HCT116 (cell line): ENCODE measurements at regions not wholly inside any gene's neighbourhood (a gene's known extent, or its start where the extent isn't known, plus 50 kb on each side); places are given as distances from the start of the nearest gene placed in this dataset.

Experiments
- ATAC-seq: fragments of 200-7000 bp; cut with Tn5 transposase; 2 replicates; pipeline ENCODE4 v1.9.1; 2020; ENCODE audit warnings: mild to moderate bottlenecking, moderate library complexity
- BruUV-seq: library from RNA; stranded (reverse); fragments of 400-500 nt; replicated peaks from 2 replicates; lab custom pipeline; 2021; lab: Mats Ljungman, UMichigan
- CTCF ChIA-PET: fragments of 300-600 bp; sonication (Branson Sonifier 250); formaldehyde crosslinking; loops from one replicate; lab custom pipeline; 2021; ENCODE audit warnings: antibody characterized with exemption; lab: Charles Lee
- POLR2A ChIA-PET: fragments of 300-600, 350-600 bp; sonication (Branson Sonifier 250); formaldehyde crosslinking; loops from one replicate; lab custom pipeline; 2021; ENCODE audit warnings: antibody characterized with exemption; lab: Charles Lee
- RAD21 ChIA-PET, 2 experiments: fragments of 300-600 bp; sonication (Branson Sonifier 250); formaldehyde crosslinking; loops; one replicate each; lab custom pipeline; 2023; ENCODE audit warnings: low total read pairs in 2 of 2; ENCODE audit not compliant: uncharacterized antibody in 2 of 2, unreplicated experiment in 2 of 2, low non-redundant PET in 1 of 2; lab: Charles Lee
- DNase-seq: peaks from one replicate; pipeline ENCODE4 v3.0.0-alpha.2; 2010; ENCODE audit warnings: low read depth, low spot score
- H2AFZ ChIP-seq: fragments of 200-600 bp; shearing (Covaris generic), sonication (generic); 2 replicates; pipeline ENCODE4 v1.6.1; 2017; ENCODE audit warnings: low read depth, mixed run types, mixed read lengths, antibody characterized with exemption, low read length; ENCODE audit not compliant: poor library complexity, severe bottlenecking
- H3K27ac ChIP-seq: 2 replicates; pipeline ENCODE4 v1.5.1; 2012; ENCODE audit warnings: low read depth, low read length
- H3K27me3 ChIP-seq: fragments of 200-600 bp; sonication (generic); 2 replicates; pipeline ENCODE4 v1.6.1; 2016; ENCODE audit warnings: mixed run types, low read length, mixed read lengths; ENCODE audit not compliant: insufficient read depth
- H3K36me3 ChIP-seq, 2 experiments: fragments of 200-500 bp in 1 of 2; fragments of 200-600 bp in 1 of 2; sonication (Bioruptor generic) in 1 of 2; sonication (generic) in 1 of 2; 2 replicates each; pipeline versions ENCODE4 v1.5.1 to v1.6.1; 2014 to 2016; ENCODE audit warnings: low read length in 2 of 2, inconsistent platforms in 1 of 2, mixed read lengths in 1 of 2, mixed run types in 1 of 2; ENCODE audit not compliant: insufficient read depth in 2 of 2, control insufficient read depth in 1 of 2
- H3K4me1 ChIP-seq, 2 experiments: fragments of 200-600 bp in 1 of 2; sonication (generic) in 1 of 2; 2 replicates each; pipeline versions ENCODE4 v1.5.1 to v1.6.1; 2012 to 2017; ENCODE audit warnings: low read length in 2 of 2, inconsistent platforms in 1 of 2, mild to moderate bottlenecking in 1 of 2, mixed read lengths in 1 of 2, mixed run types in 1 of 2, moderate library complexity in 1 of 2; ENCODE audit not compliant: insufficient read depth in 2 of 2, control insufficient read depth in 1 of 2
- H3K4me2 ChIP-seq: fragments of 200-600 bp; sonication (generic); 2 replicates; pipeline ENCODE4 v1.6.1; 2017; ENCODE audit warnings: mixed run types, low read length, mixed read lengths
- H3K4me3 ChIP-seq, 2 experiments: fragments of 200-600 bp in 1 of 2; sonication (generic) in 1 of 2; replicated peaks in 1 of 2; 2 replicates each; pipeline ENCODE4 v1.5.1; 2011 to 2016; ENCODE audit warnings: low read length in 2 of 2, control low read depth in 1 of 2, low read depth in 1 of 2, mild to moderate bottlenecking in 1 of 2, mixed read lengths in 1 of 2, mixed run types in 1 of 2
- H3K79me2 ChIP-seq: fragments of 200-600 bp; sonication (generic); 2 replicates; pipeline ENCODE4 v1.6.1; 2017; ENCODE audit warnings: mild to moderate bottlenecking, mixed run types, low read length, moderate library complexity, mixed read lengths; ENCODE audit not compliant: insufficient read depth
- H3K9ac ChIP-seq: fragments of 200-600 bp; sonication (generic); 2 replicates; pipeline ENCODE4 v1.6.1; 2016; ENCODE audit warnings: low read length, mixed read lengths
- H3K9me2 ChIP-seq: fragments of 200-600 bp; sonication (generic), shearing (Covaris generic); 2 replicates; pipeline ENCODE4 v1.6.1; 2017; ENCODE audit warnings: mixed run types, mild to moderate bottlenecking, moderate library complexity; ENCODE audit not compliant: insufficient read depth
- H3K9me3 ChIP-seq, 2 experiments: fragments of 200-500 bp in 1 of 2; fragments of 200-600 bp in 1 of 2; sonication (Bioruptor generic) in 1 of 2; sonication (generic) in 1 of 2; 2 replicates each; pipeline ENCODE4 v1.6.1; 2014 to 2017; ENCODE audit warnings: low read length in 2 of 2, mixed read lengths in 2 of 2, inconsistent platforms in 1 of 2, low read depth in 1 of 2, mild to moderate bottlenecking in 1 of 2, mixed run types in 1 of 2, moderate library complexity in 1 of 2; ENCODE audit not compliant: control insufficient read depth in 1 of 2, insufficient read depth in 1 of 2
- H4K20me1 ChIP-seq: fragments of 200-600 bp; sonication (generic), shearing (Covaris generic); 2 replicates; pipeline ENCODE4 v1.6.1; 2017; ENCODE audit warnings: mixed run types, mild to moderate bottlenecking, moderate library complexity; ENCODE audit not compliant: insufficient read depth
- CBX3 ChIP-seq: IDR thresholded peaks from 2 replicates; pipeline ENCODE4 v1.6.1; 2012; ENCODE audit warnings: low read depth
- EGR1 ChIP-seq: IDR thresholded peaks from 2 replicates; pipeline ENCODE4 v1.6.1; 2012; ENCODE audit warnings: low read depth
- EZH2 ChIP-seq: fragments of 200-600 bp; sonication (generic); IDR thresholded peaks from 2 replicates; pipeline ENCODE4 v1.6.1; 2017; ENCODE audit warnings: antibody characterized with exemption, mixed run types
- FOSL1 ChIP-seq: IDR thresholded peaks from 2 replicates; pipeline ENCODE4 v1.6.1; 2012; ENCODE audit warnings: low read depth
- POLR2A ChIP-seq: IDR thresholded peaks from 2 replicates; pipeline ENCODE4 v1.7.0; 2011; ENCODE audit warnings: borderline replicate concordance; ENCODE audit not compliant: insufficient read depth, insufficient read length; ENCODE audit errors: extremely low read depth
- RAD21 ChIP-seq: IDR thresholded peaks from 2 replicates; pipeline ENCODE4 v1.6.1; 2012; ENCODE audit warnings: low read depth, mild to moderate bottlenecking
- SRF ChIP-seq: IDR thresholded peaks from 2 replicates; pipeline ENCODE4 v1.6.1; 2012; ENCODE audit warnings: low read depth
- TCF7L2 ChIP-seq: IDR thresholded peaks from 2 replicates; pipeline ENCODE4 v1.7.0; 2011; ENCODE audit warnings: borderline replicate concordance, inconsistent platforms; ENCODE audit not compliant: insufficient read depth, insufficient read length; ENCODE audit errors: extremely low read depth
- YY1 ChIP-seq: IDR thresholded peaks from 2 replicates; pipeline ENCODE4 v1.6.1; 2011; ENCODE audit warnings: low read length, low read depth, moderate library complexity, mild to moderate bottlenecking; ENCODE audit not compliant: insufficient replicate concordance; ENCODE audit errors: extremely low read depth
- ZNF274 ChIP-seq: fragments of 200-500 bp; sonication (Bioruptor generic); IDR thresholded peaks from 2 replicates; pipeline ENCODE4 v1.6.1; 2014; ENCODE audit warnings: mild to moderate bottlenecking, low read depth, low read length, inconsistent platforms
- intact Hi-C: fragments of 100-400 bp; cut with micrococcal nuclease; formaldehyde crosslinking; loops from 2 replicates; pipeline ENCODE4 v1.10.0; 2022
- TF ChIP-seq, protein P1 (sequence below): IDR thresholded peaks from 2 replicates; pipeline ENCODE4 v1.6.1; 2012; ENCODE audit warnings: low read depth
- TF ChIP-seq, protein P2 (sequence below), 3 experiments: fragments of 200-600 bp in 1 of 3; sonication (generic) in 1 of 3; IDR thresholded peaks in 2 of 3; conservative IDR thresholded peaks in 1 of 3; 2 replicates each; pipeline ENCODE4 v1.5.1; 2012 to 2017; ENCODE audit warnings: low read depth in 2 of 3, low read length in 2 of 3, antibody characterized with exemption in 1 of 3, borderline replicate concordance in 1 of 3, control low read depth in 1 of 3, mild to moderate bottlenecking in 1 of 3, mixed read lengths in 1 of 3, mixed run types in 1 of 3, moderate library complexity in 1 of 3; ENCODE audit not compliant: insufficient read depth in 1 of 3
- TF ChIP-seq, protein P3 (sequence below): IDR thresholded peaks from 2 replicates; pipeline ENCODE4 v1.6.1; 2012

DNA sequence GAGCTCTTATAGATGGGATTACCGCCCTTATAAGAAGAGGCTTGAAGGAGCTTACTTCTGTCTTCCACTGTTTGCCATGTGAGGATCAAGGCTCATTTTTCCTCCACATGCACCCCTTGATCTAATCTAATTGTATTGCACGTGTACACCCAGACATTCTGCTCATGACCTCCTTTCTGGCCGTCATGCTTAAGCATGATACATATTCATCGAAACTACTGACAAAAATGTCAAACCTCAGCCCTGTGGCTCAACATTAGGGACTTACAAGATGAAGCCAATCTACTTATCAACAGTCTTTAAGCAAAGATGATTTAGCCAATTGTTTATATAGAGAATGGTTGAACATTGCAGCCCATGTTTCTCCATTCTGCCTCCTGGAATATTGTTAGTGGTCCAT lies 127.6 kb downstream of the XCL2 start:
- H3K9me2 ChIP-seq = no peaks in the 10 kb centered on the region
- no peaks in the 10 kb centered on the region for H3K79me2 ChIP-seq
- no peak overlapping the region for H3K4me3 ChIP-seq
- no peaks in the 10 kb centered on the region for H3K27me3 ChIP-seq
- H3K4me2 ChIP-seq = no peak overlapping the region
- ATAC-seq (no peak), DNase-seq (no peak)
- POLR2A ChIA-PET = no interaction called here
- no peak overlapping the region for H2AFZ ChIP-seq
- H3K9ac ChIP-seq = no peak overlapping the region
- peaks cover 10 to 19% of the 10 kb centered on the region in 2 experiments for H3K4me1 ChIP-seq
- H3K27ac ChIP-seq = no peak overlapping the region
- TF ChIP-seq YY1 (no peak), ZNF274 (no peak), POLR2A (no peak), EZH2 (no peak), SRF (no peak), RAD21 (no peak), EGR1 (no peak), TCF7L2 (no peak), CBX3 (no peak), FOSL1 (no peak)
- TF ChIP-seq, protein P1, sequence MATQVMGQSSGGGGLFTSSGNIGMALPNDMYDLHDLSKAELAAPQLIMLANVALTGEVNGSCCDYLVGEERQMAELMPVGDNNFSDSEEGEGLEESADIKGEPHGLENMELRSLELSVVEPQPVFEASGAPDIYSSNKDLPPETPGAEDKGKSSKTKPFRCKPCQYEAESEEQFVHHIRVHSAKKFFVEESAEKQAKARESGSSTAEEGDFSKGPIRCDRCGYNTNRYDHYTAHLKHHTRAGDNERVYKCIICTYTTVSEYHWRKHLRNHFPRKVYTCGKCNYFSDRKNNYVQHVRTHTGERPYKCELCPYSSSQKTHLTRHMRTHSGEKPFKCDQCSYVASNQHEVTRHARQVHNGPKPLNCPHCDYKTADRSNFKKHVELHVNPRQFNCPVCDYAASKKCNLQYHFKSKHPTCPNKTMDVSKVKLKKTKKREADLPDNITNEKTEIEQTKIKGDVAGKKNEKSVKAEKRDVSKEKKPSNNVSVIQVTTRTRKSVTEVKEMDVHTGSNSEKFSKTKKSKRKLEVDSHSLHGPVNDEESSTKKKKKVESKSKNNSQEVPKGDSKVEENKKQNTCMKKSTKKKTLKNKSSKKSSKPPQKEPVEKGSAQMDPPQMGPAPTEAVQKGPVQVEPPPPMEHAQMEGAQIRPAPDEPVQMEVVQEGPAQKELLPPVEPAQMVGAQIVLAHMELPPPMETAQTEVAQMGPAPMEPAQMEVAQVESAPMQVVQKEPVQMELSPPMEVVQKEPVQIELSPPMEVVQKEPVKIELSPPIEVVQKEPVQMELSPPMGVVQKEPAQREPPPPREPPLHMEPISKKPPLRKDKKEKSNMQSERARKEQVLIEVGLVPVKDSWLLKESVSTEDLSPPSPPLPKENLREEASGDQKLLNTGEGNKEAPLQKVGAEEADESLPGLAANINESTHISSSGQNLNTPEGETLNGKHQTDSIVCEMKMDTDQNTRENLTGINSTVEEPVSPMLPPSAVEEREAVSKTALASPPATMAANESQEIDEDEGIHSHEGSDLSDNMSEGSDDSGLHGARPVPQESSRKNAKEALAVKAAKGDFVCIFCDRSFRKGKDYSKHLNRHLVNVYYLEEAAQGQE = no peak
- TF ChIP-seq, protein P2, sequence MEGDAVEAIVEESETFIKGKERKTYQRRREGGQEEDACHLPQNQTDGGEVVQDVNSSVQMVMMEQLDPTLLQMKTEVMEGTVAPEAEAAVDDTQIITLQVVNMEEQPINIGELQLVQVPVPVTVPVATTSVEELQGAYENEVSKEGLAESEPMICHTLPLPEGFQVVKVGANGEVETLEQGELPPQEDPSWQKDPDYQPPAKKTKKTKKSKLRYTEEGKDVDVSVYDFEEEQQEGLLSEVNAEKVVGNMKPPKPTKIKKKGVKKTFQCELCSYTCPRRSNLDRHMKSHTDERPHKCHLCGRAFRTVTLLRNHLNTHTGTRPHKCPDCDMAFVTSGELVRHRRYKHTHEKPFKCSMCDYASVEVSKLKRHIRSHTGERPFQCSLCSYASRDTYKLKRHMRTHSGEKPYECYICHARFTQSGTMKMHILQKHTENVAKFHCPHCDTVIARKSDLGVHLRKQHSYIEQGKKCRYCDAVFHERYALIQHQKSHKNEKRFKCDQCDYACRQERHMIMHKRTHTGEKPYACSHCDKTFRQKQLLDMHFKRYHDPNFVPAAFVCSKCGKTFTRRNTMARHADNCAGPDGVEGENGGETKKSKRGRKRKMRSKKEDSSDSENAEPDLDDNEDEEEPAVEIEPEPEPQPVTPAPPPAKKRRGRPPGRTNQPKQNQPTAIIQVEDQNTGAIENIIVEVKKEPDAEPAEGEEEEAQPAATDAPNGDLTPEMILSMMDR (IDR thresholded peaks at IDR 0.05 in 2 of 3, conservative IDR thresholded peaks at IDR 0.05 in 1 of 3; ENCODE audit: borderline replicate concordance in 1 of 3, insufficient read depth in 1 of 3, low read depth in 2 of 3, low read length in 2 of 3) = no peak
- TF ChIP-seq, protein P3, sequence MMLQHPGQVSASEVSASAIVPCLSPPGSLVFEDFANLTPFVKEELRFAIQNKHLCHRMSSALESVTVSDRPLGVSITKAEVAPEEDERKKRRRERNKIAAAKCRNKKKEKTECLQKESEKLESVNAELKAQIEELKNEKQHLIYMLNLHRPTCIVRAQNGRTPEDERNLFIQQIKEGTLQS = no peak
- TF ChIP-seq, all 23 proteins: peak for 0
- BruUV-seq = no TSS peak
- ChIA-PET CTCF (no interaction called here), RAD21 (no interaction called here)
- H3K9me3 ChIP-seq = no peaks in the 10 kb centered on the region
- no peaks in the 10 kb centered on the region for H4K20me1 ChIP-seq
- no peaks in the 10 kb centered on the region for H3K36me3 ChIP-seq
- intact Hi-C loops = no loop called here
